ENCODE measurements at regions not wholly inside any gene's neighbourhood (a gene's known extent, or its start where the extent isn't known, plus 50 kb on each side); places are given as distances from the start of the nearest gene placed in this dataset.

GRCh38 chr20:39263076-39263475, 300.9 kb downstream of the DHX35 start:
- no peak overlapping the region for H3K4me3 ChIP-seq (ENCODE audit: low read depth, low read length)
- DNase-seq (ENCODE audit: low read depth) = no peak
- TF ChIP-seq CTCF (conservative IDR thresholded peaks at IDR 0.05; ENCODE audit: low read depth, low read length) = no peak

GRCh38 chr20:39259808-39260207, 297.7 kb downstream of the DHX35 start:
- no peak for TF ChIP-seq CTCF (conservative IDR thresholded peaks at IDR 0.05; ENCODE audit: low read depth, low read length)
- no peak overlapping the region for H3K4me3 ChIP-seq (ENCODE audit: low read depth, low read length)
- DNase-seq (ENCODE audit: low read depth) = no peak

- DNase-seq (ENCODE audit: low read depth) = no peak
- TF ChIP-seq CTCF (conservative IDR thresholded peaks at IDR 0.05; ENCODE audit: low read depth, low read length) = no peak
- no peak overlapping the region for H3K4me3 ChIP-seq (ENCODE audit: low read depth, low read length)
Observed at GRCh38 chr20:39259010-39259803, 297.1 kb downstream of the DHX35 start.

- DNase-seq (ENCODE audit: low read depth) = no peak
- H3K4me3 ChIP-seq (ENCODE audit: low read depth, low read length) = no peak overlapping the region
- no peak for TF ChIP-seq CTCF (conservative IDR thresholded peaks at IDR 0.05; ENCODE audit: low read depth, low read length)
Observed at GRCh38 chr20:39258253-39258652, 296.1 kb downstream of the DHX35 start.

GRCh38 chr20:39253051-39253755, 291.1 kb downstream of the DHX35 start:
- no peak for DNase-seq (ENCODE audit: low read depth)
- no peak overlapping the region for H3K4me3 ChIP-seq (ENCODE audit: low read depth, low read length)
- no peak for TF ChIP-seq CTCF (conservative IDR thresholded peaks at IDR 0.05; ENCODE audit: low read depth, low read length)

- DNase-seq (ENCODE audit: low read depth) = no peak
- TF ChIP-seq CTCF (conservative IDR thresholded peaks at IDR 0.05; ENCODE audit: low read depth, low read length) = no peak
- H3K4me3 ChIP-seq (ENCODE audit: low read depth, low read length) = no peak overlapping the region
Observed at GRCh38 chr20:39252035-39252434, 289.9 kb downstream of the DHX35 start.

Measured in epithelial cell of proximal tubule (primary cell).